GM10266 (cell line): ENCODE measurements at regions not wholly inside any gene's neighbourhood (a gene's known extent, or its start where the extent isn't known, plus 50 kb on each side); places are given as distances from the start of the nearest gene placed in this dataset.

Source experiments
- DNase-seq: peaks from one replicate; pipeline ENCODE4 v3.0.0; 2012; ENCODE audit errors: extremely low spot score
- CTCF ChIP-seq: IDR thresholded peaks from 2 replicates; pipeline ENCODE4 v1.5.1; 2012; ENCODE audit warnings: mild to moderate bottlenecking, low read depth; ENCODE audit not compliant: control insufficient read depth, insufficient read depth; ENCODE audit errors: missing control alignments

GRCh38 chr14:62314221-62314620 lies 552.0 kb downstream of the SNAPC1 start:
- no peak for TF ChIP-seq CTCF
- DNase-seq, result no peak

- no peak for DNase-seq
- no peak for TF ChIP-seq CTCF
These were observed 552.7 kb downstream of the SNAPC1 start for GRCh38 chr14:62314871-62315270.

- no peak for DNase-seq
- TF ChIP-seq CTCF, result no peak
These were observed 553.4 kb downstream of the SNAPC1 start for GRCh38 chr14:62315631-62316030.

- TF ChIP-seq CTCF, result no peak
- no peak for DNase-seq
These were observed 560.0 kb downstream of the SNAPC1 start for GRCh38 chr14:62322216-62322615.

GRCh38 chr14:62329427-62329826 lies 567.2 kb downstream of the SNAPC1 start:
- no peak for DNase-seq
- no peak for TF ChIP-seq CTCF

- DNase-seq, result no peak
- no peak for TF ChIP-seq CTCF
These were observed 585.4 kb downstream of the SNAPC1 start for GRCh38 chr14:62347562-62348011.

- no peak for DNase-seq
- no peak for TF ChIP-seq CTCF
These were observed 595.1 kb downstream of the SNAPC1 start for GRCh38 chr14:62357362-62357761.

GRCh38 chr14:62364161-62364560 lies 601.9 kb downstream of the SNAPC1 start:
- DNase-seq, result no peak
- no peak for TF ChIP-seq CTCF
